Nucleus accumbens (tissue), 56 donors: ENCODE measurements at regions not wholly inside any gene's neighbourhood (a gene's known extent, or its start where the extent isn't known, plus 50 kb on each side); places are given as distances from the start of the nearest gene placed in this dataset.
"Not testable (repeated sequence)": the region's sequence is repeated elsewhere in the genome, so short reads cannot be mapped to it uniquely, and the experiment has no call there.

Experiments
- DNase-seq, 56 donors: peaks; one replicate each; lab custom pipeline; 2025; lab: John Stamatoyannopoulos, UW

GRCh38 chr14:46596236-46596635, 55.3 kb downstream of the RPL10L start:
- DNase-seq, result no peak

GRCh38 chr14:46582826-46583225, 68.8 kb downstream of the RPL10L start:
- no peak for DNase-seq

- DNase-seq, result peak in 7 of 56 donors; percentile 1 to 14 (median 10)
These were observed 70.4 kb downstream of the RPL10L start for GRCh38 chr14:46581036-46581671.

GRCh38 chr14:46574978-46575375, 76.6 kb downstream of the RPL10L start:
- no peak for DNase-seq

GRCh38 chr14:46574221-46574977, 77.2 kb downstream of the RPL10L start:
- DNase-seq, result no peak

- DNase-seq, result no peak
These were observed 78.1 kb downstream of the RPL10L start for GRCh38 chr14:46573498-46573897.

GRCh38 chr14:46571970-46572369, 79.6 kb downstream of the RPL10L start:
- DNase-seq, result no peak

- not testable (repeated sequence) for DNase-seq
These were observed 83.4 kb downstream of the RPL10L start for GRCh38 chr14:46568161-46568560.

GRCh38 chr14:46550836-46551235, 100.7 kb downstream of the RPL10L start:
- DNase-seq, result no peak

- DNase-seq, result no peak
These were observed 110.6 kb downstream of the RPL10L start for GRCh38 chr14:46540986-46541385.

GRCh38 chr14:46519121-46519520, 132.5 kb downstream of the RPL10L start:
- no peak for DNase-seq

GRCh38 chr14:46508752-46509151, 142.8 kb downstream of the RPL10L start:
- not testable (repeated sequence) for DNase-seq

GRCh38 chr14:46499521-46499920, 152.1 kb downstream of the RPL10L start:
- no peak for DNase-seq

- DNase-seq, result no peak
These were observed 155.2 kb downstream of the RPL10L start for GRCh38 chr14:46496409-46496808.

GRCh38 chr14:46490238-46490685, 161.3 kb downstream of the RPL10L start:
- no peak for DNase-seq

- DNase-seq, result no peak
These were observed 163.2 kb downstream of the RPL10L start for GRCh38 chr14:46488374-46488773.

GRCh38 chr14:46487582-46488350, 163.8 kb downstream of the RPL10L start:
- no peak for DNase-seq

GRCh38 chr14:46482200-46482599, 169.4 kb downstream of the RPL10L start:
- DNase-seq, result no peak

- DNase-seq, result no peak
These were observed 170.8 kb downstream of the RPL10L start for GRCh38 chr14:46480817-46481216.

GRCh38 chr14:46472261-46472660, 179.3 kb downstream of the RPL10L start:
- no peak for DNase-seq

GRCh38 chr14:46464341-46464740, 187.2 kb downstream of the RPL10L start:
- DNase-seq, result no peak
